22Rv1 (cell line): ENCODE measurements at regions not wholly inside any gene's neighbourhood (a gene's known extent, or its start where the extent isn't known, plus 50 kb on each side); places are given as distances from the start of the nearest gene placed in this dataset.
"Not testable (repeated sequence)": the region's sequence is repeated elsewhere in the genome, so short reads cannot be mapped to it uniquely, and the experiment has no call there.

Experiments
- CTCF ChIP-seq: fragments of 450-650 bp; IDR thresholded peaks from 2 replicates; pipeline ENCODE4 v1.5.1; 2017; ENCODE audit warnings: mild to moderate bottlenecking
- ZFX ChIP-seq: fragments of 450-650 bp; IDR thresholded peaks from 2 replicates; pipeline ENCODE4 v1.6.1; 2017; ENCODE audit warnings: antibody characterized with exemption, borderline replicate concordance

GRCh38 chr17:53757116-53757515, 65.6 kb upstream of the KIF2B start:
- TF ChIP-seq CTCF, ZFX: not testable (repeated sequence)
